Astrocyte (in vitro differentiated cells and primary cell): ENCODE measurements at regions not wholly inside any gene's neighbourhood (a gene's known extent, or its start where the extent isn't known, plus 50 kb on each side); places are given as distances from the start of the nearest gene placed in this dataset.

Experiments used
- DNase-seq: peaks from one replicate; pipeline ENCODE4 v3.0.0-alpha.2; 2010; ENCODE audit warnings: low read depth
- FAIRE-seq: peaks from 2 replicates; lab custom pipeline; 2011; peaks lifted over from hg19 to GRCh38; lab: Jason Lieb, UNC
- H2AFZ ChIP-seq: 2 replicates; pipeline ENCODE4 v1.6.0; 2012; ENCODE audit warnings: low read depth, low read length, inconsistent platforms
- H3K27ac ChIP-seq: 2 replicates; pipeline ENCODE4 v1.5.1; 2011; ENCODE audit warnings: low read depth, low read length, inconsistent platforms
- H3K27me3 ChIP-seq: 2 replicates; pipeline ENCODE4 v1.6.0; 2011; ENCODE audit warnings: low read length, inconsistent platforms; ENCODE audit not compliant: insufficient read depth
- H3K36me3 ChIP-seq: 2 replicates; pipeline ENCODE4 v1.5.1; 2011; ENCODE audit warnings: low read length, inconsistent platforms; ENCODE audit not compliant: insufficient read depth
- H3K4me1 ChIP-seq: 2 replicates; pipeline ENCODE4 v1.5.1; 2011; ENCODE audit warnings: low read length, inconsistent platforms; ENCODE audit not compliant: insufficient read depth
- H3K4me2 ChIP-seq: 2 replicates; pipeline ENCODE4 v1.6.0; 2012; ENCODE audit warnings: low read length, inconsistent platforms
- H3K4me3 ChIP-seq: 2 replicates; pipeline ENCODE4 v1.5.1; 2011; ENCODE audit warnings: low read depth, mild to moderate bottlenecking, low read length, inconsistent platforms; ENCODE audit not compliant: insufficient read depth
- H3K79me2 ChIP-seq: 2 replicates; pipeline ENCODE4 v1.6.0; 2012; ENCODE audit warnings: mild to moderate bottlenecking, low read length, inconsistent platforms; ENCODE audit not compliant: insufficient read depth
- H3K9ac ChIP-seq: 2 replicates; pipeline ENCODE4 v1.6.0; 2012; ENCODE audit warnings: mild to moderate bottlenecking, low read length, inconsistent platforms
- H3K9me3 ChIP-seq: 2 replicates; pipeline ENCODE4 v1.5.1; 2012; ENCODE audit warnings: low read depth, mild to moderate bottlenecking, low read length, inconsistent platforms; ENCODE audit not compliant: insufficient read depth
- H4K20me1 ChIP-seq: 2 replicates; pipeline ENCODE4 v1.6.0; 2012; ENCODE audit warnings: low read length, inconsistent platforms; ENCODE audit not compliant: insufficient read depth
- H3K27ac Mint-ChIP-seq: one replicate; pipeline ENCODE4 v1.8.0; 2021; ENCODE audit warnings: mild to moderate bottlenecking, mixed read lengths; ENCODE audit not compliant: unreplicated experiment
- H3K27me3 Mint-ChIP-seq: one replicate; pipeline ENCODE4 v1.8.0; 2021; ENCODE audit warnings: low read depth, mixed read lengths; ENCODE audit not compliant: unreplicated experiment
- H3K36me3 Mint-ChIP-seq: one replicate; pipeline ENCODE4 v1.8.0; 2021; ENCODE audit warnings: low read depth, mixed read lengths; ENCODE audit not compliant: unreplicated experiment
- H3K4me1 Mint-ChIP-seq: one replicate; pipeline ENCODE4 v1.8.0; 2021; ENCODE audit warnings: low read depth, mixed read lengths; ENCODE audit not compliant: unreplicated experiment
- H3K4me3 Mint-ChIP-seq: one replicate; pipeline ENCODE4 v1.8.0; 2021; ENCODE audit warnings: mild to moderate bottlenecking, moderate library complexity, mixed read lengths; ENCODE audit not compliant: unreplicated experiment
- H3K9me3 Mint-ChIP-seq: one replicate; pipeline ENCODE4 v1.8.0; 2021; ENCODE audit warnings: mild to moderate bottlenecking, mixed read lengths; ENCODE audit not compliant: unreplicated experiment
- CTCF ChIP-seq: IDR thresholded peaks from 2 replicates; pipeline ENCODE4 v1.5.1; 2011; ENCODE audit warnings: low read depth, mild to moderate bottlenecking, inconsistent platforms, low read length, moderate library complexity; ENCODE audit not compliant: insufficient read depth
- EZH2 ChIP-seq: IDR thresholded peaks from 2 replicates; pipeline ENCODE4 v1.6.1; 2012; ENCODE audit warnings: mild to moderate bottlenecking, low read length, inconsistent platforms; ENCODE audit not compliant: insufficient read depth

GRCh38 chrX:68985135-68985755, 156.4 kb downstream of the EFNB1 start:
- DNase-seq (no peak), FAIRE-seq (peak; percentile 49)
- no peak overlapping the region for H3K9ac ChIP-seq
- peaks cover 4% of the 10 kb centered on the region for H3K4me1 ChIP-seq
- Mint-ChIP-seq H3K4me1 (no peaks in the 10 kb centered on the region), H3K9me3 (peaks cover 3% of the 10 kb centered on the region), H3K4me3 (no peak overlapping the region), H3K27ac (no peak overlapping the region), H3K27me3 (peaks cover 7% of the 10 kb centered on the region), H3K36me3 (no peaks in the 10 kb centered on the region)
- no peak overlapping the region for H3K27ac ChIP-seq
- TF ChIP-seq CTCF (no peak), EZH2 (no peak)
- no peak overlapping the region for H3K4me2 ChIP-seq
- no peaks in the 10 kb centered on the region for H3K36me3 ChIP-seq
- H3K27me3 ChIP-seq = no peaks in the 10 kb centered on the region
- H2AFZ ChIP-seq = no peak overlapping the region
- no peaks in the 10 kb centered on the region for H4K20me1 ChIP-seq
- no peak overlapping the region for H3K4me3 ChIP-seq
- no peaks in the 10 kb centered on the region for H3K9me3 ChIP-seq
- H3K79me2 ChIP-seq = no peaks in the 10 kb centered on the region

GRCh38 chrX:68983004-68983857, 154.4 kb downstream of the EFNB1 start:
- no peak overlapping the region for H3K9ac ChIP-seq
- no peaks in the 10 kb centered on the region for H3K27me3 ChIP-seq
- H3K27ac ChIP-seq = no peak overlapping the region
- H3K79me2 ChIP-seq = no peaks in the 10 kb centered on the region
- peaks cover 3% of the 10 kb centered on the region for H3K9me3 Mint-ChIP-seq
- H4K20me1 ChIP-seq = no peaks in the 10 kb centered on the region
- FAIRE-seq (no peak), DNase-seq (no peak)
- H2AFZ ChIP-seq = no peak overlapping the region
- H3K4me3 Mint-ChIP-seq = no peak overlapping the region
- no peaks in the 10 kb centered on the region for H3K36me3 ChIP-seq
- TF ChIP-seq CTCF (no peak), EZH2 (no peak)
- no peaks in the 10 kb centered on the region for H3K36me3 Mint-ChIP-seq
- H3K27ac Mint-ChIP-seq = no peak overlapping the region
- no peak overlapping the region for H3K4me3 ChIP-seq
- no peaks in the 10 kb centered on the region for H3K9me3 ChIP-seq
- H3K4me1 Mint-ChIP-seq = no peaks in the 10 kb centered on the region
- no peaks in the 10 kb centered on the region for H3K4me1 ChIP-seq
- H3K27me3 Mint-ChIP-seq = peaks cover 7% of the 10 kb centered on the region
- no peak overlapping the region for H3K4me2 ChIP-seq

- DNase-seq (no peak), FAIRE-seq (no peak)
- H3K79me2 ChIP-seq = no peaks in the 10 kb centered on the region
- no peaks in the 10 kb centered on the region for H4K20me1 ChIP-seq
- no peak overlapping the region for H3K4me3 ChIP-seq
- no peaks in the 10 kb centered on the region for H3K4me1 ChIP-seq
- H3K4me1 Mint-ChIP-seq = no peaks in the 10 kb centered on the region
- H3K9me3 ChIP-seq = no peaks in the 10 kb centered on the region
- H3K27ac Mint-ChIP-seq = no peak overlapping the region
- H3K27ac ChIP-seq = no peak overlapping the region
- H3K36me3 Mint-ChIP-seq = no peaks in the 10 kb centered on the region
- H2AFZ ChIP-seq = no peak overlapping the region
- no peaks in the 10 kb centered on the region for H3K27me3 ChIP-seq
- TF ChIP-seq CTCF (no peak), EZH2 (no peak)
- no peak overlapping the region for H3K9ac ChIP-seq
- no peaks in the 10 kb centered on the region for H3K36me3 ChIP-seq
- no peak overlapping the region for H3K4me3 Mint-ChIP-seq
- H3K27me3 Mint-ChIP-seq = peaks cover 6% of the 10 kb centered on the region
- H3K4me2 ChIP-seq = no peak overlapping the region
- peaks cover 3% of the 10 kb centered on the region for H3K9me3 Mint-ChIP-seq
Measured at GRCh38 chrX:68982476-68982875, 153.7 kb downstream of the EFNB1 start.
